GM10266 (cell line): ENCODE measurements at regions not wholly inside any gene's neighbourhood (a gene's known extent, or its start where the extent isn't known, plus 50 kb on each side); places are given as distances from the start of the nearest gene placed in this dataset.

Experiments
- DNase-seq: peaks from one replicate; pipeline ENCODE4 v3.0.0; 2012; ENCODE audit errors: extremely low spot score
- TF ChIP-seq, protein P1 (sequence below): IDR thresholded peaks from 2 replicates; pipeline ENCODE4 v1.5.1; 2012; ENCODE audit warnings: mild to moderate bottlenecking, low read depth; ENCODE audit not compliant: control insufficient read depth, insufficient read depth; ENCODE audit errors: missing control alignments

GRCh38 chr2:30367232-30368070, 79.6 kb upstream of the LCLAT1 start:
- no peak for DNase-seq

GRCh38 chr2:30368258-30368657, 78.8 kb upstream of the LCLAT1 start:
- DNase-seq, result no peak
- TF ChIP-seq, protein P1, sequence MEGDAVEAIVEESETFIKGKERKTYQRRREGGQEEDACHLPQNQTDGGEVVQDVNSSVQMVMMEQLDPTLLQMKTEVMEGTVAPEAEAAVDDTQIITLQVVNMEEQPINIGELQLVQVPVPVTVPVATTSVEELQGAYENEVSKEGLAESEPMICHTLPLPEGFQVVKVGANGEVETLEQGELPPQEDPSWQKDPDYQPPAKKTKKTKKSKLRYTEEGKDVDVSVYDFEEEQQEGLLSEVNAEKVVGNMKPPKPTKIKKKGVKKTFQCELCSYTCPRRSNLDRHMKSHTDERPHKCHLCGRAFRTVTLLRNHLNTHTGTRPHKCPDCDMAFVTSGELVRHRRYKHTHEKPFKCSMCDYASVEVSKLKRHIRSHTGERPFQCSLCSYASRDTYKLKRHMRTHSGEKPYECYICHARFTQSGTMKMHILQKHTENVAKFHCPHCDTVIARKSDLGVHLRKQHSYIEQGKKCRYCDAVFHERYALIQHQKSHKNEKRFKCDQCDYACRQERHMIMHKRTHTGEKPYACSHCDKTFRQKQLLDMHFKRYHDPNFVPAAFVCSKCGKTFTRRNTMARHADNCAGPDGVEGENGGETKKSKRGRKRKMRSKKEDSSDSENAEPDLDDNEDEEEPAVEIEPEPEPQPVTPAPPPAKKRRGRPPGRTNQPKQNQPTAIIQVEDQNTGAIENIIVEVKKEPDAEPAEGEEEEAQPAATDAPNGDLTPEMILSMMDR, result no peak

More at GRCh38 chr2:30367232-30368070, 79.6 kb upstream of the LCLAT1 start:
- TF ChIP-seq, protein P1, result no peak

DNA sequence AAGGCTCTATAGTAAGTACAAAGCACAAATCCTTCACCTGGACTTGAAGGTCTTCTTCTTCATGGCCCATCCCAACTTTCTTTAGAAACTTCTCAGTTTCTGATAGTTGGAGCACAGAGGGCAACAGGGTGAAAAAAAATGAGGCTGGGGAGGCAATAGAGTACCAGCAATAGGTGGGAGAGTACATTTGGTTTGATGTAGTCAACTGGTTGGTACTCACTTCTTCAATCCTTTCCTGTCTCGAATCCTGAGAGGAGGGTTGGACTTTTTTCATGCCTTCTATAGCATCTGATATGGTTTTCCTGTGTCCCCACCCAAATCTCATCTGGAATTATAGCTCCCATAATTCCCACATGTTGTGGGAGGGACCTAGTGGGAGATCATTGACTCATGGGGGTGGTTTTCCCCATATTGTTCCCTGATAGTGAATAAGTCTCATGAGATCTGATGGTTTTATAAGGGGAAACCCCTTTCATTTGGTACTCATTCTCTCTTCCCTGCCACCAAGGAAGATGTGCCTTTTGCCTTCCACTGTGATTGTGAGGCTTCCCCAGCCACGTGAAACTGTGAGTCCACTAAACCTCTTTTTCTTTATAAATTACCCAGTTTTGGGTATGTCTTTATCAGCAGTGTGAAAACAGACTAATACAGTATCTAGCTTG, 75.9 kb upstream of the LCLAT1 start:
- TF ChIP-seq, protein P1, result no peak
- DNase-seq, result no peak

DNA sequence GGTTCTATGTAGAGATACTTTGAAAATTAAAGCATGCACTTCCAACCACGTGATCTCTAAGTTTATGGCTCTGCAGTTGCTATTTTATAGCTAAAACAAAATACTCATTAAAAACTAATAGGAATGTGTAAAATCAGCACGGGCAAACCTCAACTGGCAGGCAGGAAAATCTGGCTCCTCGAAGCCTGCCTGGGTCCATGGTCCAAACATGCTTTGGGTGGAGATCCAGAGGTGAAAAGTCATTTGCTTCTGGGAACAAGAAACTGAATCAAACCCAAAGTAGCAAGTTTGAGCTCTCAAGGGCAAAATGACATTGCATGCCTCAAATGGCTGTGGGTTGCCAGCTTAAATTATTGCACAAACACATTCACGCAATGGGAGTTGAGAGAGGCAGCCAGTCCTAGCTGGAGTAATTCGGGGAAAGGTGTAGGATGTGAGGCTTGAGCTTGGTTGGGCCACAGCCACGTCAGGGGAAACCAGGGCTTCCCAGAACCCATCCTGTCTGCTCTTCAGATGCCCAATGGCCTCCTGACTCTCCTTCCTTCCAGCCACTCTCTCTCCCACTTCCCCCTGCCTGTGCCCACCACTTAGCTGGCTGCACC, 75.2 kb upstream of the LCLAT1 start:
- no peak for DNase-seq
- TF ChIP-seq, protein P1, result no peak

DNA sequence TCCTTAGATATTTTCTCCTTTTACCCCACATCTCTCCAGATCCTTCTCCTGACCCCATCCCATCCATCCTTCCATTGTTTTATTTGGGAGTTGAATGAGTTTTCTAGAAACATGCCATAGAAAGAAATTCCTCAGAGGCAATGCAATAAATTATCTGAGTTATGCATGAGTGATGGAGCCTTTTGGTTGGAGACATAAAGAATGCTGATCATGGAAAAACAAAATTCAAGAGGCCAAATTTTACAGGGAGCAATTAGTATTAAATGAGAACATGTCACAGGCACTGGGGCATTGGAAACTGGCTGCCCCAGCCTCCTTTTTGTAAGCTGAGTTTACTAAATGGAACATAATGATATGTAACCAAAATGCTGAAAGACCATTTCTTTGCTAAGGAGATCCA, 74.2 kb upstream of the LCLAT1 start:
- DNase-seq, result no peak
- TF ChIP-seq, protein P1, result no peak

GRCh38 chr2:30373881-30374302, 73.2 kb upstream of the LCLAT1 start:
- DNase-seq, result no peak
- TF ChIP-seq, protein P1, result no peak

- TF ChIP-seq, protein P1, result no peak
- DNase-seq, result no peak
Observed at GRCh38 chr2:30374380-30374779, 72.7 kb upstream of the LCLAT1 start.
